Astrocyte (in vitro differentiated cells and primary cell): ENCODE measurements at regions not wholly inside any gene's neighbourhood (a gene's known extent, or its start where the extent isn't known, plus 50 kb on each side); places are given as distances from the start of the nearest gene placed in this dataset.

Experiments used
- EZH2 ChIP-seq: IDR thresholded peaks from 2 replicates; pipeline ENCODE4 v1.6.1; 2012; ENCODE audit warnings: mild to moderate bottlenecking, low read length, inconsistent platforms; ENCODE audit not compliant: insufficient read depth
- TF ChIP-seq, protein P1 (sequence below): IDR thresholded peaks from 2 replicates; pipeline ENCODE4 v1.5.1; 2011; ENCODE audit warnings: low read depth, mild to moderate bottlenecking, inconsistent platforms, low read length, moderate library complexity; ENCODE audit not compliant: insufficient read depth

DNA sequence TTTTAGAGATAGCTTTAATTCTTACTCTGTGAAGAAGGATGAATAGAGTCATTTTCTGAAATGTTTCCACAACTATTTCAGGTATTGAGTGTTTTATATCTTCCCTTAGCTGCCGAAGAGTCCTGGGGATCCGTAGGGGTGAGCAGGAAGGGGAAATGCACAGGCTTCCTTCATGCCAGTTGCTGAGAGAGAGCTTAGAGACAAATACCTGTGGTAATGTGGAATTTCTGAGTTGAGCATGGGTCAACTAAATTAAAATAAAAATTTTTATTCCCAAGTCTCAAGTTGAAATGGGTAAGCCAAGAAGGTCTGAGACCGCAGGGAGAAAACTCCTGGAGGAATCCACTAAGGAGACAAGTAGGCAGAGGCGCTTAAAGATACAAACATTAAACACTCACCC, 185.7 kb downstream of the DAD1 start:
- TF ChIP-seq, protein P1, sequence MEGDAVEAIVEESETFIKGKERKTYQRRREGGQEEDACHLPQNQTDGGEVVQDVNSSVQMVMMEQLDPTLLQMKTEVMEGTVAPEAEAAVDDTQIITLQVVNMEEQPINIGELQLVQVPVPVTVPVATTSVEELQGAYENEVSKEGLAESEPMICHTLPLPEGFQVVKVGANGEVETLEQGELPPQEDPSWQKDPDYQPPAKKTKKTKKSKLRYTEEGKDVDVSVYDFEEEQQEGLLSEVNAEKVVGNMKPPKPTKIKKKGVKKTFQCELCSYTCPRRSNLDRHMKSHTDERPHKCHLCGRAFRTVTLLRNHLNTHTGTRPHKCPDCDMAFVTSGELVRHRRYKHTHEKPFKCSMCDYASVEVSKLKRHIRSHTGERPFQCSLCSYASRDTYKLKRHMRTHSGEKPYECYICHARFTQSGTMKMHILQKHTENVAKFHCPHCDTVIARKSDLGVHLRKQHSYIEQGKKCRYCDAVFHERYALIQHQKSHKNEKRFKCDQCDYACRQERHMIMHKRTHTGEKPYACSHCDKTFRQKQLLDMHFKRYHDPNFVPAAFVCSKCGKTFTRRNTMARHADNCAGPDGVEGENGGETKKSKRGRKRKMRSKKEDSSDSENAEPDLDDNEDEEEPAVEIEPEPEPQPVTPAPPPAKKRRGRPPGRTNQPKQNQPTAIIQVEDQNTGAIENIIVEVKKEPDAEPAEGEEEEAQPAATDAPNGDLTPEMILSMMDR: no peak
- TF ChIP-seq EZH2: no peak
